Vagina (tissue), 2 donors: ENCODE measurements at regions not wholly inside any gene's neighbourhood (a gene's known extent, or its start where the extent isn't known, plus 50 kb on each side); places are given as distances from the start of the nearest gene placed in this dataset. TPM values are rescaled to one million over a fixed set of nuclear protein-coding genes. Genes with fewer than 3 reads are reported as not detected.

Experiments
- DNase-seq, 2 donors: peaks; one replicate each; pipeline ENCODE4 v3.0.0-alpha.2; 2017; ENCODE audit errors: extremely low spot score in 2 of 2
- H3K27ac ChIP-seq: fragments of 200-600 bp; sonication (generic); one replicate; pipeline ENCODE4 v1.5.1; 2019
- H3K27me3 ChIP-seq: fragments of 200-600 bp; sonication (generic); one replicate; pipeline ENCODE4 v1.5.1; 2019
- H3K36me3 ChIP-seq, 2 donors: fragments of 200-600 bp; sonication (generic); one replicate each; pipeline ENCODE4 v1.5.1; 2017 to 2019
- H3K4me1 ChIP-seq: fragments of 200-600 bp; sonication (generic); one replicate; pipeline ENCODE4 v1.5.1; 2019
- H3K4me3 ChIP-seq, 2 donors: fragments of 200-600 bp; sonication (generic); 1 replicate in 1 of 2; 2 replicates in 1 of 2; pipeline ENCODE4 v1.5.1; 2016 to 2019
- H3K9me3 ChIP-seq: fragments of 200-600 bp; sonication (generic); one replicate; pipeline ENCODE4 v1.5.1; 2019
- POLR2A ChIP-seq, 2 donors: fragments of 450-650 bp; IDR thresholded peaks; one replicate each; pipeline ENCODE4 v1.6.1; 2017; ENCODE audit warnings: antibody characterized with exemption in 2 of 2, mild to moderate bottlenecking in 2 of 2, moderate library complexity in 2 of 2
- POLR2AphosphoS5 ChIP-seq, 2 donors: sonication (generic); formaldehyde crosslinking; IDR thresholded peaks; one replicate each; pipeline ENCODE4 v1.9.0; 2017; ENCODE audit warnings: antibody characterized with exemption in 2 of 2, mild to moderate bottlenecking in 2 of 2, low read depth in 1 of 2; ENCODE audit not compliant: insufficient read depth in 1 of 2
- intact Hi-C: fragments of 100-400 bp; cut with DNase I; formaldehyde crosslinking; loops from one replicate; pipeline ENCODE4 v1.15.1; 2023
- small RNA-seq: library from RNA; depleted of rRNA; stranded (forward); fragments of <200 nt; gene quantifications from one replicate; pipeline ENCODE3, GENCODE V24; 2016
- TF ChIP-seq, protein P1 (sequence below), 3 experiments: fragments of 450-650 bp in 2 of 3; fragments of 200-600 bp in 1 of 3; sonication (generic) in 1 of 3; IDR thresholded peaks; one replicate each; pipeline ENCODE4 v1.5.1; 2017 to 2019; ENCODE audit warnings: antibody characterized with exemption in 3 of 3, mild to moderate bottlenecking in 2 of 3, moderate library complexity in 2 of 3

DNA sequence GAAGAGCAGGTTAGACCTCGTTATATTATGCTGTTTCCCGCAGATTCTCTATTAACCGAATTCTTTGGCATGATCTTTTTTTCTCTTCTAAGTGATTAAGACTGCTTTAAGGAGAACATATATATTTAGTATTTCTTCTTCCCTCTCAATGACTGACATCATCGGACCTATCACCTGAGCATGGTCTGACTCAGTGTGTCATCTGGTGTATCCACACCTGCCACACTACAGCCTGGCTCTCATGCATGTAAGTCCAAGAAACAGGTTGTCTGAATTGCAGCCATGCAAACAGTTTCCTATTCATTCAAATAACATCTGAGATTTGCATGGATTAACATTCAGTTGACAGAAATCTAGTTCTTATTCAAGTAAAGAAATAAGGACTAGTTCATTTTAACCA is 55.1 kb upstream of the CWC22 start:
- no peak for TF ChIP-seq POLR2AphosphoS5 (IDR thresholded peaks at IDR 0.05; ENCODE audit: insufficient read depth in 1 of 2, low read depth in 1 of 2)
- TF ChIP-seq, protein P1, sequence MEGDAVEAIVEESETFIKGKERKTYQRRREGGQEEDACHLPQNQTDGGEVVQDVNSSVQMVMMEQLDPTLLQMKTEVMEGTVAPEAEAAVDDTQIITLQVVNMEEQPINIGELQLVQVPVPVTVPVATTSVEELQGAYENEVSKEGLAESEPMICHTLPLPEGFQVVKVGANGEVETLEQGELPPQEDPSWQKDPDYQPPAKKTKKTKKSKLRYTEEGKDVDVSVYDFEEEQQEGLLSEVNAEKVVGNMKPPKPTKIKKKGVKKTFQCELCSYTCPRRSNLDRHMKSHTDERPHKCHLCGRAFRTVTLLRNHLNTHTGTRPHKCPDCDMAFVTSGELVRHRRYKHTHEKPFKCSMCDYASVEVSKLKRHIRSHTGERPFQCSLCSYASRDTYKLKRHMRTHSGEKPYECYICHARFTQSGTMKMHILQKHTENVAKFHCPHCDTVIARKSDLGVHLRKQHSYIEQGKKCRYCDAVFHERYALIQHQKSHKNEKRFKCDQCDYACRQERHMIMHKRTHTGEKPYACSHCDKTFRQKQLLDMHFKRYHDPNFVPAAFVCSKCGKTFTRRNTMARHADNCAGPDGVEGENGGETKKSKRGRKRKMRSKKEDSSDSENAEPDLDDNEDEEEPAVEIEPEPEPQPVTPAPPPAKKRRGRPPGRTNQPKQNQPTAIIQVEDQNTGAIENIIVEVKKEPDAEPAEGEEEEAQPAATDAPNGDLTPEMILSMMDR (IDR thresholded peaks at IDR 0.05), result no peak
- TF ChIP-seq POLR2A (IDR thresholded peaks at IDR 0.05), result no peak
- no peak overlapping the region for H3K27ac ChIP-seq
- H3K4me1 ChIP-seq, result no peaks in the 10 kb centered on the region
- H3K36me3 ChIP-seq, result no peaks in the 10 kb centered on the region
- H3K4me3 ChIP-seq, result no peak overlapping the region
- no peaks in the 10 kb centered on the region for H3K27me3 ChIP-seq
- intact Hi-C loops, result no loop called here
- H3K9me3 ChIP-seq, result no peaks in the 10 kb centered on the region
- DNase-seq, result no peak

DNA sequence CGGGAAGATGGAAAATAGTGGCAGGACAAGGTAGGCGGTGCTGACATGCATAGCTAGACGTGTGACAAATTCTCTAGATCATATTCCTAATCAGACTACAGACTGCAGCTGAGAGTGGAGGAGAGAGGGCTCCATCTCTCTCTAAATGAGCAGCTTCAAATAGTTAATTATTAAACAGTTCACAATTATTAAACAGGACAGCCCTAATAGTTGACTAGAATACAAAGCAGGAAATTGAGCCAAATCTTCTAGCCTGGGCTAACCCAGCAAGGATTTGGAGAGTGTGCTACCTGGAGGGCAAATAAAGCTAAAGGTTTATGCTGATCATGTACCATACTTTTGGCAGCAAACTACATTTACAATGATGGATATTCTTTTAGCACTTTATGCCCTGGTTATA is 54.4 kb upstream of the CWC22 start:
- TF ChIP-seq POLR2A (IDR thresholded peaks at IDR 0.05) (no peak), POLR2AphosphoS5 (IDR thresholded peaks at IDR 0.05; ENCODE audit: insufficient read depth in 1 of 2, low read depth in 1 of 2) (no peak)
- TF ChIP-seq, protein P1 (IDR thresholded peaks at IDR 0.05), result no peak
- H3K4me1 ChIP-seq, result no peaks in the 10 kb centered on the region
- intact Hi-C loops, result no loop called here

DNA sequence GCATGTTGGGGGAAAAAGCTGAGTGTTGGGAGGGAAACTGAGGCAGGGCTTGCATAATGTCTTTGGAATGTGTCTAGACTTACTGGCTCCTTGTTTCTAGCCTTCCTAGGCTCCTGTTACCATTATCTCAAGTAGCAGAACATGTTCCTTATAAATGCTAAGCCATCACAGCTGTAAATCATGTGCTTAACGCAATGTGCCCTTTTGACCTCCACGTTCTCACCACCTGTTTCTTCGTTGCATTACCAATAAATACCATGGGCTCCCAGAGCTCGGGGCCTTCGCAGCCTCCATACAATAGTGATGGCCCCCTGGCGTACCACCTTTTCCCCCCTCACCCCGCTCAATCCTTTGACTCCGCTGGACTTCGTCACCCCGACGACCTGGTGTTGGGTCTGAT is 54.0 kb upstream of the CWC22 start:
- Histone ChIP-seq H3K9me3 (no peaks in the 10 kb centered on the region), H3K4me3 (no peak overlapping the region), H3K36me3 (no peaks in the 10 kb centered on the region), H3K27me3 (no peaks in the 10 kb centered on the region), H3K4me1 (no peaks in the 10 kb centered on the region), H3K27ac (no peak overlapping the region)
- DNase-seq, result no peak
- TF ChIP-seq, protein P1 (IDR thresholded peaks at IDR 0.05), result no peak
- no peak for TF ChIP-seq POLR2A (IDR thresholded peaks at IDR 0.05)
- TF ChIP-seq POLR2AphosphoS5 (IDR thresholded peaks at IDR 0.05; ENCODE audit: insufficient read depth in 1 of 2, low read depth in 1 of 2), result no peak
- intact Hi-C loops, result no loop called here

More for the DNA sequence above, 54.4 kb upstream of the CWC22 start:
- Histone ChIP-seq H3K27ac (no peak overlapping the region), H3K4me3 (no peak overlapping the region), H3K9me3 (no peaks in the 10 kb centered on the region), H3K36me3 (no peaks in the 10 kb centered on the region), H3K27me3 (no peaks in the 10 kb centered on the region)
- DNase-seq, result no peak

DNA sequence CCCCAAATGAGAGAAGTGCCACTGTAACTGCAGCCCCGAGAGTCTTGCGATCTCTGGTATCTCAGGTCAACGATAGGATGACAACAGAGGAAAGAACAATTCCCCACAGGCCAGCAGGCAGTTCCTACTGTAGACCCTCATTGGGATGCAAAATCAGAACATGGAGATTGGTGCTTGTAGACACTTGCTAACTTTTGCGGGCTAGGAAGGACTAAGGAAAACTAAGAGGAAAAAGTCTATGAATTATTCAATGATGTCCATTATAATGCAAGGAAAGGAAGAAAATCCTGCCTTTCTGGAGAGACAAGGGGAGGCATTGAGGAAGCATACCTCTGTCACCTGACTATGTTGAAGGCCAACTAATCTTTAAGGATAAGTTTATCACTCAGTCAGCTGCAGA is 51.9 kb upstream of the CWC22 start:
- Histone ChIP-seq H3K4me1 (no peaks in the 10 kb centered on the region), H3K27me3 (no peaks in the 10 kb centered on the region), H3K9me3 (no peaks in the 10 kb centered on the region), H3K27ac (no peak overlapping the region), H3K36me3 (no peaks in the 10 kb centered on the region), H3K4me3 (no peak overlapping the region)
- TF ChIP-seq POLR2AphosphoS5 (IDR thresholded peaks at IDR 0.05; ENCODE audit: insufficient read depth in 1 of 2, low read depth in 1 of 2), result no peak
- intact Hi-C loops, result no loop called here
- DNase-seq, result no peak

DNA sequence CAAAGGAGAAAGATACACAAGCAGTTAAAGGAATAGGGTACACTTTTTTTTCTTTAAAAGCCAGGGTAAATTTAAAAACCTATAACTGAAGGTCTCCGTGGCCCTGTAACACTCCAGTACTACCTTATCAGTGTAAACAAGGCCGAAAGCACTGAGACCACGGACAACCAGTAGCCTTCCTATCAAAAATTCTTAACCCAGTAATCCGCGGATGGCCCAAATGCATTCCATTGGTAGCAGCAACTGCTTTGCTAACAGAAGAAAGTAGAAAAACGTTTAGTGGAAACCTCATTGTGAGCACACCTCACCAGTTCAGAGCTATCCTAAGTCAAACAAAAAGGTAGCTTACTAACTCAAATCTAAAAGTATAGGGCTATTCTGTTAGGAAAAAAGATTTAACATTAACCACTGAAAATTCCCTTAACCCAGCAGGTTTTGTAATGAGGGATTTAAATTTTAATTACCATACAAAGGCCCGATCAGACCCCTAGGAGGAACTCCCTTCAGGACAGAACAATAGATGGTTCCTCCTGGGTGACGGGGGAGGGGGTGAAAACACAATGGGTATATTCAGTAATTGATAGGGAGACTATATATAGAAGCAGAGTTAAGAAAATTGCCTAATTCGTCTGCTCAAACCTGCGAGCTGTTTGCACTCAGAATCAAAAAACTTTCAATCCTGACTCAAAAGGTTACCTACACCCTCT is 50.8 kb upstream of the CWC22 start:
- H3K27me3 ChIP-seq, result no peaks in the 10 kb centered on the region
- no peaks in the 10 kb centered on the region for H3K4me1 ChIP-seq
- H3K27ac ChIP-seq, result no peak overlapping the region
- no peaks in the 10 kb centered on the region for H3K36me3 ChIP-seq
- TF ChIP-seq POLR2A (IDR thresholded peaks at IDR 0.05), result no peak
- TF ChIP-seq POLR2AphosphoS5 (IDR thresholded peaks at IDR 0.05; ENCODE audit: insufficient read depth in 1 of 2, low read depth in 1 of 2), result no peak
- TF ChIP-seq, protein P1 (IDR thresholded peaks at IDR 0.05), result no peak
- no peaks in the 10 kb centered on the region for H3K9me3 ChIP-seq
- intact Hi-C loops, result no loop called here
- DNase-seq, result no peak
- no peak overlapping the region for H3K4me3 ChIP-seq

Small RNA genes lying in the stretch of these regions (small RNA-seq; reads per million reads assigned to genes)
- not detected for gene AC012669.1
